ENCODE measurements at regions not wholly inside any gene's neighbourhood (a gene's known extent, or its start where the extent isn't known, plus 50 kb on each side); places are given as distances from the start of the nearest gene placed in this dataset.

GRCh38 chr1:218964471-218965185 lies 209.1 kb upstream of the LYPLAL1 start:
- in situ Hi-C loops (cut with HindIII; ENCODE audit: low sequenced_read_pairs) = no loop called here

GRCh38 chr1:218965821-218966220 lies 207.9 kb upstream of the LYPLAL1 start:
- in situ Hi-C loops (cut with HindIII; ENCODE audit: low sequenced_read_pairs) = no loop called here

DNA sequence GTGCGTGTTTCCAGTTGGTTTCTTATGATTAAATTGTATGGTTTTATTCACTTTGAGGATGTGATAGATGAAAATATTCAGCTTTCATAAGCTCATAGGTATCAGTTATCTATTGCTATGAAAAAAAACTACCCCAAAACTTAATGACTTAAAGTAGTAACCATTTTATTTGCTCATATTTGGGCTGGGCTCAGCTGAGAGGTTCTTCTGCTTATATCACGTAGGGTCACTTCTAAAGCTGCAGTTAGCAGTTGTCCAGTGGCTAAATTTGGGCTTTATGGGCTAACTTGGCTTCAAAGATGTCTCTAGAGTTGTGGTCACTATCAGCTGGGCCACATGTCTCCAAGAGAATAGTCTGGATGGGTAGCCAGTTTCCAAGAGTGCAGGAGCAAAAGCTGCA lies 206.4 kb upstream of the LYPLAL1 start:
- in situ Hi-C loops (cut with HindIII; ENCODE audit: low sequenced_read_pairs) = no loop called here

- in situ Hi-C loops (cut with HindIII; ENCODE audit: low sequenced_read_pairs) = no loop called here
These were observed 205.8 kb upstream of the LYPLAL1 start for GRCh38 chr1:218967836-218968235.

DNA sequence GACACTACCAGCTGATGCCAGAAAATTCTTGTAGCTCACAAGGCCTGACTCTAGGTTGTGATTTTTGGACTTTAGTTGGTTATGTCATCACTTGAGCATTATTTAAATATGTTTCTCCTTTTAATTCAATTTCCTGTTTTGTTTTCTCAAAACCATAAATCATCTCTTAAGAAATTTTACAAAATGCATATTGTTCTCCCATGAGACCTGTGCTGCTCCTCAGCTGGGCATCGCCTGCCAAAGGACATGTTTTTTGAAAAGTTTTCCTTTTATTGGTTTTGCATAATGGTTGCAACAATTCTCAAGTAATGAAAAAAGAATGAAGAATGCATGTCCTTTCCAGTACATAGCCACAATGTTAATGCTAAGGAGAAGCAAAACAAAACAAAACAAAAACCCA lies 204.7 kb upstream of the LYPLAL1 start:
- in situ Hi-C loops (cut with HindIII; ENCODE audit: low sequenced_read_pairs) = no loop called here

GRCh38 chr1:218970397-218970990 lies 203.2 kb upstream of the LYPLAL1 start:
- in situ Hi-C loops (cut with HindIII; ENCODE audit: low sequenced_read_pairs) = no loop called here

- in situ Hi-C loops (cut with HindIII; ENCODE audit: low sequenced_read_pairs) = no loop called here
These were observed 202.5 kb upstream of the LYPLAL1 start for GRCh38 chr1:218971156-218971555.

DNA sequence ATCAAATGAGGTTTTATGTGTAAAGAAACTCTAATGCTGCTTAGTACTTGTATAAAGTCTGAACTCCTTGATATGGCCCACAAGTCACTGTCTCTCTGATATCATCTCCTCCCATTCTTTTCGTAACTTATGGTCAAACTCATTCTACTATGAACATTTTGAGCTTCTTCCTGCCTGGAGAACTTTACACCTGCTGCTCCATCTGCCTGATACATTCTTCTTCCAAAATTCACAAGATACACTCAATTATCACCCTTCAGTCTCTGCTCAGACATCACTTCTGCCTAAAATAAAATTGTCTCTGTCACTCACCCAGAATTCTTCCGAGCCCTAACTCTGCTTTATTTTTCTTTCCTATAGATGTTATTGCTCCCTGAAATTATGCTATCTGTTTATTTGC lies 192.8 kb upstream of the LYPLAL1 start:
- in situ Hi-C loops (cut with HindIII; ENCODE audit: low sequenced_read_pairs) = no loop called here

GRCh38 chr1:218982482-218982881 lies 191.2 kb upstream of the LYPLAL1 start:
- in situ Hi-C loops (cut with HindIII; ENCODE audit: low sequenced_read_pairs) = no loop called here

DNA sequence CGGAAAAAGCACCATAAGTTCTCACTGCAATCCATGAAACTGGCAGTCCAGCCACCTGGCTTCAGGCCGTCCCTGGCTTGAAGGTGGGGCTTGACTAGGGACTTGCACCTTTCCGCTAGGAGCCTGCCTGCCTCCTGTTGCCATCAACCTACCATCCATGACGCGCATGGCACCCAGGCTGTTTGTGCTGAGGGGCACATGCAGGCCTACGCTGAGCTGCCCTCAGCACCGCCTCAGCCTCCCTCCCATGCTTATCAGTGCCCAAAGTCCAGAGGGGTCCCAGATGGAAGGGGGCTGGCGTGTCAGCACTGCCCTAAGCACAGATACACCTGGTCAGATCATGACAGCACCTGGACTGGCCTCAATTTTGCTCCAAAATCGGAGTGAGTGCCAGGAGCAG lies 190.2 kb upstream of the LYPLAL1 start:
- in situ Hi-C loops (cut with HindIII; ENCODE audit: low sequenced_read_pairs) = no loop called here

DNA sequence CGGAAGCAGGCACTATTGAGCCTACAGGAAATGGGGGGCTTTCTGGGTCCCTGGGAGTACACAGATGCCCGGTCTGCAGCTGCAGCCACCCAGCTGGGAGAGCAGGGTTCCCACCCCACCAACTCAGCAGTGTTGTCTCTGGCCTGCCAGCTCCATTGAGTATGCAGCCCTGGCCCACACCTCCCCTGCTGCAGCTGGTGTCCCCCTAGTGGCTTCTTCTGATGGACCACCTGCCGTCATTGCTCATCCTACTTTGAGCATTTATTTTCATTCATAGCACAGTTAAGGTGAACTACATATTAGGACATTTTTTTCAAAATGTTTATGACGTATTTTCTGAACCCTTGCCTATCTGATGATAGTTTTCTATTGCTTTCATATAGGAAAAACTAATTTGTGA lies 189.8 kb upstream of the LYPLAL1 start:
- in situ Hi-C loops (cut with HindIII; ENCODE audit: low sequenced_read_pairs) = no loop called here

- in situ Hi-C loops (cut with HindIII; ENCODE audit: low sequenced_read_pairs) = no loop called here
These were observed 188.2 kb upstream of the LYPLAL1 start for GRCh38 chr1:218985424-218985984.

- in situ Hi-C loops (cut with HindIII; ENCODE audit: low sequenced_read_pairs) = no loop called here
These were observed 186.9 kb upstream of the LYPLAL1 start for GRCh38 chr1:218986816-218987215.

DNA sequence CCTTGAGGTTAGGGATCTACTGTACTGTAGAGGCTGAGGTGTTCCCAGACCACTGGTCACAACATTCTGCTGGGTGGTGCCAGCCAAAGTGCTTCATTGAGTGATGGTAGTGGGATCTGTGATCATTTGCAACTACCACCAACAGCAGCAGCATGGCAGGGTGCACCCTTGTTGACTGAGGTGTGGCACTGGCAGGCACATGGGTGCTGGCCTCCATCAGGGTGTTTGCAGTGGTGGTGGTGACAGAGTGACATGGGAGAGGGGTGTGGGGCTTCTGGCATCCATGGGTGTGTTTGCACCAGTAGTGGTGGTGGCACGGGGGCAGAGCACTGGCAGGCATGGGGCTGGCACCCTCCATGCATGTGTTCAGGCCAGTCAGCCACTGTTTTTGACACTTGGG lies 183.7 kb upstream of the LYPLAL1 start:
- in situ Hi-C loops (cut with HindIII; ENCODE audit: low sequenced_read_pairs) = no loop called here

DNA sequence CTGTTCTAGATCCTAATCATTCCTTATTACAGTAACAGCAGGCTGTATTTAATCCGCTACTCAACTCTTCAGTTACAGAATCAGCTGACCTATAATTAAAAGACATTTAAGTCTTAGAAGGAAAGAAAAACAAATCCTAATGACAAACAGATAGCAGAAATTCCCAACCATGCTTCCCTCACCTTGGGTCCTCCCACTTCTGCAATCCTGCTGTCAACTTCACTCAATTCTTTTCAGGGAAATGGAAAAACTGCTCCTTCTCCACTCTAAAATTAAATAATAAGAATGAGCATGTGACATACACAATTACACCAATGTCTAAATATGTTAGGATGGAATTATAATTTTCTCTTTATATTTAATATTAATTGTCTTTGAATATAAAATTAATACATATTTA lies 182.6 kb upstream of the LYPLAL1 start:
- in situ Hi-C loops (cut with HindIII; ENCODE audit: low sequenced_read_pairs) = no loop called here

- in situ Hi-C loops (cut with HindIII; ENCODE audit: low sequenced_read_pairs) = no loop called here
These were observed 179.1 kb upstream of the LYPLAL1 start for GRCh38 chr1:218994615-218995014.

GRCh38 chr1:218995091-218995665 lies 178.5 kb upstream of the LYPLAL1 start:
- in situ Hi-C loops (cut with HindIII; ENCODE audit: low sequenced_read_pairs) = no loop called here

DNA sequence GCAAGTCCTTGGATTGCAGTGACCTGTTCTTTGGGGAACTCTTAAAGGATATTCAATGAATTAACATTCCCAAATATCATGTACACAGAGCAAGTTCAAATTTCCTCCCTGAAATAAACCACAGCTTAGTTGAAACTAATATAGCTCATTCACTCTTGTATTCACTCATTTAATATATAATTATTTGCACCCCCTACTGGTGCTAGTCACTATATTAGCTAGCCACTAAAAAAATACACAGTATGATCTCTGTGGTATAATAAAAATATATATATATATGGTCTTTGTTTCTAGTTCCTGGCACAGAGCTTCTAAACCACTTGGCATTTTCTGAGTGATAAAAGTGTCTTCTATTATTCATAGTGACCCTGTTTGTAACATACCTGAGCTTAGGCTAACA lies 177.3 kb upstream of the LYPLAL1 start:
- in situ Hi-C loops (cut with HindIII; ENCODE audit: low sequenced_read_pairs) = no loop called here

DNA sequence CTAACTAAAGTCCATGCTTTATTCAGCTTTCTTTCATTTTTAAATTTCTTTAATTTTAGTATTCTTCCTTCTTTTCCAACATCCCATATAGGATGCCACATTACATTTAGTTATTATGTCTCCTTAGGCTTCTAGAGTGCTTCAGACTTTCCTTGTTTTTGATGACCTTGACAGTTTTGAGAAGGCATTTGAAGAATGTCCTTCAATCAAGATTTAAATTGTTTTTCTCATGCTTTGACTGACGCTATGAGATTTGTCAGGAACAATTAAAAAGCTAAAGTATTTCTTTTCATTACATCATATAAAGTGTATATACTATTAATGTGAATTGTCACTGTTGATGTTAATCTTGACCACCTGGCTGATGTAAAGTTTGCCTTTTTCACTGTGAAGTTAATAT lies 173.7 kb upstream of the LYPLAL1 start:
- in situ Hi-C loops (cut with HindIII; ENCODE audit: low sequenced_read_pairs) = no loop called here

- in situ Hi-C loops (cut with HindIII; ENCODE audit: low sequenced_read_pairs) = no loop called here
These were observed 173.0 kb upstream of the LYPLAL1 start for GRCh38 chr1:219000631-219001030.

DNA sequence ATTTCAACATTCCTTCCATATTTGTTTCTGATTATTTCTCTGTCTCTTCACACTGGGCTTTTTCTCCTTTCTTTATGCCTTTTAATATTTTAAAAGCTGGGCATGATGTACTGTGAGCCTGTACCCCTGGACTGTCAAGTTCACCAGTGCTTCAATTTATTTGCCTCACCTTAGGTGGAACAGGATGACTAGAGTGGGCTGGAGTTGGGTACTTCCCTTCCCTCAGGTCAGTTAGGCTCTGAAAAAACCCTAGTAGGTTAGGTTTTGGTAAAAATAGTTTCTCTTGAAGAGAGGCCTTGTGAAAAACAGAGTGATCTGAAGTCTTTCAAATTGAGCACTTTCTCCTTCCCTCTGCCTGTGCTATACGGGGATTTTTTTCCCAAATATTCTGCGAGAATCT lies 163.0 kb upstream of the LYPLAL1 start:
- in situ Hi-C loops (cut with HindIII; ENCODE audit: low sequenced_read_pairs) = no loop called here

DNA sequence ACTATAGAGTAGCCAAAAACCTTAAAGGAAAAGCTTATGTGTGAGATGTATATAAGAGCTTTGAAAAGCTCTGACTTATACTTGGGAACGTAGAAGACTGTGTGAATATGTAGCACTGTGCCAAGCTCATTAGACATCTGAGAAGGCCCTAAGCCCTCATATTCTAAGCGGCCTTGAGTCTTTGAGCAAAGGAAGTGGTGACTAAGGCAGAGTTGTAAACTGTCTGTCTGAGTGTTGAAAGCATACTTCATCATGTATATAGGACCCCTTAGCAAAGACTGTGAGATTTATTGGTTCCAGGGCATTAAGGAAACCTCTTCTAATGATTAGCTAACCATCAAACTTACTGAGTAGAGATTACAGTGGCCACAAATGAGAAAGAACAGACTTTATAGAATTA lies 153.3 kb upstream of the LYPLAL1 start:
- in situ Hi-C loops (cut with HindIII; ENCODE audit: low sequenced_read_pairs) = no loop called here
